ENCODE measurements at regions not wholly inside any gene's neighbourhood (a gene's known extent, or its start where the extent isn't known, plus 50 kb on each side); places are given as distances from the start of the nearest gene placed in this dataset.

GRCh38 chr2:107278672-107279071, 392.7 kb upstream of the ST6GAL2 start:
- H3K23me2 ChIP-seq (ENCODE audit: insufficient read length, low read depth, low read length, poor library complexity, severe bottlenecking) = no peaks in the 10 kb centered on the region
- H3K18ac ChIP-seq (ENCODE audit: insufficient read length, low read depth, low read length) = no peak overlapping the region
- Mint-ChIP-seq H3K27me3 (ENCODE audit: low read depth) (no peaks in the 10 kb centered on the region), H3K4me3 (no peak overlapping the region), H3K9me3 (no peaks in the 10 kb centered on the region), H3K36me3 (ENCODE audit: insufficient read depth in 1 of 3, low read depth in 3 of 3) (no peaks in the 10 kb centered on the region), H3K4me1 (no peaks in the 10 kb centered on the region), H3K27ac (no peak overlapping the region)
- H3K27me3 ChIP-seq (ENCODE audit: insufficient read depth, low read length) = no peaks in the 10 kb centered on the region
- H3K56ac ChIP-seq (ENCODE audit: insufficient read length, low read depth, low read length) = no peak overlapping the region
- H3K4me2 ChIP-seq (ENCODE audit: insufficient read depth, insufficient read length, low read length) = no peak overlapping the region
- no peak overlapping the region for H3K27ac ChIP-seq (ENCODE audit: insufficient read length, low read depth, low read length)
- no peak overlapping the region for H2BK120ac ChIP-seq (ENCODE audit: low read depth, low read length, poor library complexity, severe bottlenecking)
- H3K23ac ChIP-seq (ENCODE audit: insufficient read length, low read depth, low read length) = no peak overlapping the region
- H3K4ac ChIP-seq (ENCODE audit: low read depth, low read length) = no peak overlapping the region
- no peak overlapping the region for H2AK5ac ChIP-seq (ENCODE audit: insufficient read length, low read length)
- no peaks in the 10 kb centered on the region for H3K79me1 ChIP-seq (ENCODE audit: insufficient read depth, low read depth, low read length, poor library complexity, severe bottlenecking)
- H3K4me1 ChIP-seq (ENCODE audit: insufficient read depth, low read length) = no peaks in the 10 kb centered on the region
- H3T11ph ChIP-seq (ENCODE audit: low read length) = no peak overlapping the region
- H2BK20ac ChIP-seq (ENCODE audit: low read depth, low read length, poor library complexity, severe bottlenecking) = no peak overlapping the region
- no peaks in the 10 kb centered on the region for H3K9me3 ChIP-seq (ENCODE audit: control insufficient read depth, low read depth, low read length)
- H3K79me2 ChIP-seq (ENCODE audit: insufficient read depth, low read length) = no peaks in the 10 kb centered on the region
- H4K91ac ChIP-seq (ENCODE audit: insufficient read length, low read depth, low read length) = no peak overlapping the region
- no peak overlapping the region for H3K14ac ChIP-seq (ENCODE audit: insufficient read depth, low read length)
- WGBS (ENCODE audit: extremely low coverage, insufficient read length, low lambda C conversion rate) = no CpG with 5 or more reads among the region's 1 CpG
- H2BK5ac ChIP-seq (ENCODE audit: insufficient read length, low read length) = no peak overlapping the region
- no peak overlapping the region for H3K9ac ChIP-seq (ENCODE audit: extremely low read depth, insufficient read length, low read length)
- H2BK15ac ChIP-seq (ENCODE audit: low read depth, low read length) = no peak overlapping the region
- DNase-seq = no peak
- no peak overlapping the region for H2AFZ ChIP-seq (ENCODE audit: low read length)
- H4K20me1 ChIP-seq (ENCODE audit: control insufficient read depth, insufficient read depth, insufficient read length) = no peaks in the 10 kb centered on the region
- no peak overlapping the region for H4K5ac ChIP-seq (ENCODE audit: insufficient read length, low read depth, low read length)
- TF ChIP-seq CTCF (conservative IDR thresholded peaks at IDR 0.05) = peak; percentile 30; the same call in 2 of the 3 replicates
- H4K8ac ChIP-seq (replicated peaks; ENCODE audit: insufficient read length, low read depth, low read length) = no peak overlapping the region
- no peak overlapping the region for H2BK12ac ChIP-seq (ENCODE audit: insufficient read length, low read depth, low read length)

Measured in H9 (cell line).